ENCODE measurements at regions not wholly inside any gene's neighbourhood (a gene's known extent, or its start where the extent isn't known, plus 50 kb on each side); places are given as distances from the start of the nearest gene placed in this dataset.

GRCh38 chr6:24997905-24998304 lies 62.1 kb upstream of the RIPOR2 start:
- no peak overlapping the region for H3K27ac ChIP-seq
- no peak for TF ChIP-seq POLR2A (IDR thresholded peaks at IDR 0.05)
- no peak for TF ChIP-seq CTCF (IDR thresholded peaks at IDR 0.05)
- intact Hi-C loops (cut with DNase I; ENCODE audit: low total_unique reads) = no loop called here
- no peaks in the 10 kb centered on the region for H3K27me3 ChIP-seq
- no peaks in the 10 kb centered on the region for H3K9me3 ChIP-seq
- no peaks in the 10 kb centered on the region for H3K36me3 ChIP-seq
- no peak overlapping the region for H3K4me3 ChIP-seq
- DNase-seq = no peak
- H3K4me1 ChIP-seq = peaks cover 0 to 4% of the 10 kb centered on the region in 2 donors

GRCh38 chr6:25002326-25003091 lies 66.7 kb upstream of the RIPOR2 start:
- peak; percentile 38 to 61 for DNase-seq
- Histone ChIP-seq H3K4me3 (peak overlapping the region in 1 of 2 donors; percentile 7), H3K9me3 (no peaks in the 10 kb centered on the region), H3K4me1 (peaks cover 4 to 12% of the 10 kb centered on the region in 2 donors), H3K36me3 (no peaks in the 10 kb centered on the region), H3K27ac (peak overlapping the region; percentile 72 to 88), H3K27me3 (no peaks in the 10 kb centered on the region)
- TF ChIP-seq POLR2A (IDR thresholded peaks at IDR 0.05) = no peak
- TF ChIP-seq CTCF (IDR thresholded peaks at IDR 0.05) = no peak
- intact Hi-C loops (cut with DNase I; ENCODE audit: low total_unique reads) = no loop called here

- H3K27ac ChIP-seq = peak overlapping the region; percentile 72 to 88
Observed at GRCh38 chr6:25004357-25004756, 68.6 kb upstream of the RIPOR2 start.

GRCh38 chr6:25005010-25005409 lies 69.2 kb upstream of the RIPOR2 start:
- Histone ChIP-seq H3K27me3 (no peaks in the 10 kb centered on the region), H3K36me3 (no peaks in the 10 kb centered on the region), H3K9me3 (no peaks in the 10 kb centered on the region), H3K4me3 (no peak overlapping the region), H3K4me1 (peaks cover 4 to 12% of the 10 kb centered on the region in 2 donors), H3K27ac (peak overlapping the region; percentile 72 to 88)
- intact Hi-C loops (cut with DNase I; ENCODE audit: low total_unique reads) = no loop called here
- TF ChIP-seq CTCF (IDR thresholded peaks at IDR 0.05) = no peak
- TF ChIP-seq POLR2A (IDR thresholded peaks at IDR 0.05) = no peak
- no peak for DNase-seq

More at GRCh38 chr6:25004357-25004756, 68.6 kb upstream of the RIPOR2 start:
- TF ChIP-seq CTCF (IDR thresholded peaks at IDR 0.05) = no peak
- TF ChIP-seq POLR2A (IDR thresholded peaks at IDR 0.05) = peak in 1 of 2 donors; percentile 14
- Histone ChIP-seq H3K9me3 (no peaks in the 10 kb centered on the region), H3K27me3 (no peaks in the 10 kb centered on the region), H3K4me1 (peaks cover 4 to 12% of the 10 kb centered on the region in 2 donors), H3K36me3 (no peaks in the 10 kb centered on the region), H3K4me3 (peak overlapping the region in 1 of 2 donors; percentile 17)
- DNase-seq = peak; percentile 49 to 81
- intact Hi-C loops (cut with DNase I; ENCODE audit: low total_unique reads) = no loop called here

GRCh38 chr6:25006075-25006474 lies 70.3 kb upstream of the RIPOR2 start:
- intact Hi-C loops (cut with DNase I; ENCODE audit: low total_unique reads) = no loop called here
- peaks cover 4 to 12% of the 10 kb centered on the region in 2 donors for H3K4me1 ChIP-seq
- TF ChIP-seq CTCF (IDR thresholded peaks at IDR 0.05) (no peak), POLR2A (IDR thresholded peaks at IDR 0.05) (no peak)
- DNase-seq = no peak
- no peaks in the 10 kb centered on the region for H3K36me3 ChIP-seq
- H3K27ac ChIP-seq = peak overlapping the region; percentile 83 to 88
- no peaks in the 10 kb centered on the region for H3K9me3 ChIP-seq
- H3K27me3 ChIP-seq = no peaks in the 10 kb centered on the region
- H3K4me3 ChIP-seq = no peak overlapping the region

Measured in uterus (tissue), 3 donors.